MM.1S (cell line): ENCODE measurements at regions not wholly inside any gene's neighbourhood (a gene's known extent, or its start where the extent isn't known, plus 50 kb on each side); places are given as distances from the start of the nearest gene placed in this dataset.

Experiments
- CTCF ChIP-seq: fragments of 300-600 bp; sonication (generic); IDR thresholded peaks from 2 replicates; pipeline ENCODE4 v1.5.1; 2016; ENCODE audit warnings: antibody characterized with exemption, low read length, mixed read lengths
- EZH2 ChIP-seq: fragments of 300-600 bp; sonication (generic); optimal IDR thresholded peaks from 2 replicates; pipeline ENCODE3; 2017; ENCODE audit warnings: low read depth, mild to moderate bottlenecking, antibody characterized with exemption, low read length, mixed read lengths

DNA sequence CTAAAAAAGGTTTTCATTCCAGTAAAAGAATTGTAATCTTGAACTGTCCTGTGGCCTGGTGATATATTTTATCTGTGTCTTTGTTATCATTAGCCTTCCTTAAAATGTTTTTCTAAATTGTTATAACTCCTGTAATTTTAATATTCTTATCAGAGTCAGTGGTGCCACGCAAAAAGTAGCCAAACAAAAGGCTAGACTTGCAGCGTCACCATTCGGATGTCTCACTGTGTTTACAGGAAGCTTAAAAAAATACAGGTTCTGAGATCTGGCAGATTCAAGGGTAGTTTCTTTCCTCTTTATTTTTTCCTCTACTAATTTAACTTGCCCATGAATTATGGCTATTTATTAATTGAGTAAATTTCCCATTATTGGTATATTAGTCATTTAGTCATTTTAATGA, 362.3 kb downstream of the MAT2B start:
- TF ChIP-seq EZH2 (no peak), CTCF (no peak)
